NCI-H1417 (cell line): ENCODE measurements at regions not wholly inside any gene's neighbourhood (a gene's known extent, or its start where the extent isn't known, plus 50 kb on each side); places are given as distances from the start of the nearest gene placed in this dataset.
A peak's percentile ranks its signal among the peaks of the same experiment; 100 is the strongest.
"Not testable (repeated sequence)": the region's sequence is repeated elsewhere in the genome, so short reads cannot be mapped to it uniquely, and the experiment has no call there.

Source experiments
- DNase-seq, 3 experiments: peaks; one replicate each; lab custom pipeline; 2025; lab: John Stamatoyannopoulos, UW

- DNase-seq, result no peak
These were observed 432.4 kb downstream of the DCDC2C start for GRCh38 chr2:4135765-4136164.

GRCh38 chr2:4139316-4139715 lies 435.9 kb downstream of the DCDC2C start:
- peak in 1 of 3 experiments; percentile 29 for DNase-seq

- DNase-seq, result peak in 2 of 3 experiments; percentile 29 to 65
These were observed 436.4 kb downstream of the DCDC2C start for GRCh38 chr2:4139731-4140130.

GRCh38 chr2:4140281-4140970 lies 437.1 kb downstream of the DCDC2C start:
- peak in 2 of 3 experiments; percentile 58 to 81 for DNase-seq

- DNase-seq, result peak in 2 of 3 experiments; percentile 37 to 75
These were observed 441.4 kb downstream of the DCDC2C start for GRCh38 chr2:4144731-4145130.

- no peak for DNase-seq
These were observed 448.1 kb downstream of the DCDC2C start for GRCh38 chr2:4151521-4151920.

GRCh38 chr2:4152051-4152450 lies 448.7 kb downstream of the DCDC2C start:
- no peak for DNase-seq

- DNase-seq, result peak in 1 of 3 experiments; percentile 9
These were observed 465.5 kb downstream of the DCDC2C start for GRCh38 chr2:4168834-4169233.

DNA sequence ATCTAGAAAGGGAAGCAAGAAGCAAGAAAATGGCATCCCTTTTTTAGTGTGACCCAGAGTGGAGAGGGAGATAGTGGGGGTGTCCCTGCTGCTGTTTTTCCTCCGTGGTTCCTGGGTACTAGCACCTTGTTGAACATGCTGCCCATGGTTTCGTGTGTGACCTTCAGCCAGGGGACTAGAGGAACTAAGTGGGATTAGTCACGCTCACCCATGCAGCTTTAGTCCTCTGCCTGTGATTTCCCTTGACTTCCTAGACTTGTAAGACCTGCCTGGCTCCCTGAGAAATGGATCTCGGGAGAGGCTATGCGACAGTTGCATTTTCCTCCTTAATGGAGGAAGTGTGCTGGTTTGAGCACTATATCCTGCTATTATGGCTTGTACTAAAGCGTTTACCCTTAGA lies 471.4 kb downstream of the DCDC2C start:
- DNase-seq, result peak in 2 of 3 experiments; percentile 5 to 14

GRCh38 chr2:4175343-4175742 lies 472.0 kb downstream of the DCDC2C start:
- DNase-seq, result no peak

DNA sequence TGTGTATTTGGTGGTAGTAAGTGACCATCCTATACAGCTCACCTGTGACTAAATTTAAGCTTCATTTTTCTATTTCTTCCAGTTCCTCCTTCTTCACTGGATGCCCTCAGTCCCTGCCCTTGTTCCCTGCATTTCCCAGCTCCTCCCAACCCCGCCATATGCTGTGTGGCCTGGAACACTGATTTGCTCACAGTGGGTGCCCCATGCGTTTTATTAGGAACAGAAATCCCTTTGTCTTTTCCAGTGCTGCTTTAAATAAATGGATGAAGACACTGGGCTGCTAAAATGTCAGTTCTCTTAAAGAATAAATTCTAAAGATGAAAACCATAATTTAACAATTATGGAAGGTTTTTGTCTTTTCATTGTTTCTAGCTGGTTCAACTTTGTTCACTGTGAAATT lies 477.3 kb downstream of the DCDC2C start:
- DNase-seq, result no peak

- DNase-seq, result no peak
These were observed 477.7 kb downstream of the DCDC2C start for GRCh38 chr2:4181062-4181461.

- no peak for DNase-seq
These were observed 485.2 kb downstream of the DCDC2C start for GRCh38 chr2:4188561-4188960.

DNA sequence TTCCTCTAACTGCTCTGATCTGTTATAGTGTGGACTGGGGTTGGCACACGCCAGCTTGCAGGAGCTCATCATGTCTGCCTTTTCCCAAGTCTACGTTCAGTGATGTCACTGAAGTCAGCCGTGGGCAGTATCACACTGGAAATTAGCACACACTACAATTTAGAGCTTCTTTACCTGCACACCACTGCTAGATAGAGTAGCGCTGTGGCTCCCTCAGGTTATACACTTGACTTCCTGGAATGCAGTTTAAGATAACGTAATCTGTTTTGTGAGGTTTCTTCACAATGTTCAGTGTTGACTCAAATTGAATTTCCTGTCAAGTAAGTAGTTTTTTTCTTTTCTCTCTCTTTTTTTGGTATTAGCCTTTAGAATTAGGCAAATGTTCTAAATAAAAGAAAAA lies 487.2 kb downstream of the DCDC2C start:
- DNase-seq, result no peak

DNA sequence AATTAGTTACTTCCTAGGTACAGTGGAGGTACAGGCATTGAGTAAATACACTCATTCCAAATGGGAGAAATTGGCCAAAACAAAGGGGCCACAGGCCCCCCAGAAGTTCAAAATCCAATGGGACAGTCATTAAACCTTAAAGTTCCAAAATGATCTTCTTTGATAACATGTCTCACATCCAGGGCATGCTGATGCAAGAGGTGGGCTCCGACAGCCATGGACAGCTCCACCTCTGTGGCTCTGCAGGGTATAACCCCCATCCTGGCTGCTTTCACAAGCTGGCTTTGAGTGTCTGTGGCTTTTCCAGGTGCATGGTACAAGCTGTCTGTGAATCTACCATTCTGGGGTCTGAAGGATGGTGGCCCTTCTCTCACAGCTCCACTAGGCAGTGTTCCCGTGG lies 488.7 kb downstream of the DCDC2C start:
- DNase-seq, result no peak

DNA sequence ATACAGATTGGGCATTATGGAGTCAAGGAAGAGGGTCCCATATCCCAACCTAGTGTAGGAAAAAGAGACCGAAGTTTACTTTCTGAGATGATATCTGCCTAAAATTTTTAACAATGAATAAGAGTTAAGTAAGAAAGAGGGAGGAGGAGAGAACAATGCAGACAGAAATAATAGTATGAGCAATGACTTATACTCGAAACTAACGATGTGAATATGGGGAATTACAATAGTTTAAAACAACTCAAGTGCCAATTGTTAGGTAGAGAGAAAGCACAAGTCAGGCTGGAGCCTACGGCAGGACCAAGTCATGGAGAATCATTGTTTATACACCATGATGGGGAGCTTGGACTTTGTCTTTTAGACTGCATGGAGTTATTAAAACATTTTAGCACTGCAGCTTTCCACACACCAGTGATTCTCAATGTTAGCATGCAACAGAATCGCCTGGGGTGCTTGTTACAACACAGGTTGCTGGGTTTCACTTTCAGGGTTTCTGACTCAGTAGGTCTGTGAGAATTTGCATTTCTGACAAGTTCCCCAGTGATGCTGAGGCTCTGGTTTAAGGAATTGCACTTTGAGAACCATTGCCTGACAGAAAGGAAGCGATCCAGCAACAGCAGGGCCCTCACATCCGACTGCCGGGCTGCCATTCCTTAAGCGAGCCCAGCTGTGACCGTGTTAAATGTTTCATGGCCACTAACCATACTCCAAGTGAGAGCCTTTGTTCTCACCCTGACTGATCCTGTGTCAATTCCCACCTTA lies 511.2 kb downstream of the DCDC2C start:
- DNase-seq, result no peak

DNA sequence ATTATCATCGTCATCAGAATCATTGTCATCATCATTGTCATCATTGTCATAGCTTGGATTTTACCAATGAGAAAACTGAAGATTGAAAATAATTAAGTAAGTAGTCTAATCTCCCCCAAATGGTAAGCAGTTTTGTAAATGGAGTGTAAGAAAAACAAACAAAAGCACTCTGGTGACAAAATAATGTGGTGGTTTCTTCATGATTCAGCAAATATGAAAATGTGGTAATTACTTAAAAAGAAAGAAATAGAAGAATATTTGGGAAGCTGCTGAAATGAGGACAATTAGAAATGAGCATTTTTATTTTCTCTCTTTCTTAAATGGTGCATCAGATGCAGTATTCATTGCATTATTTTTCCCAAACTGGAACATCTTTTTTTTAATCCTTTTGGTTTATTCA lies 514.4 kb downstream of the DCDC2C start:
- peak in 1 of 3 experiments; percentile 37 for DNase-seq

DNA sequence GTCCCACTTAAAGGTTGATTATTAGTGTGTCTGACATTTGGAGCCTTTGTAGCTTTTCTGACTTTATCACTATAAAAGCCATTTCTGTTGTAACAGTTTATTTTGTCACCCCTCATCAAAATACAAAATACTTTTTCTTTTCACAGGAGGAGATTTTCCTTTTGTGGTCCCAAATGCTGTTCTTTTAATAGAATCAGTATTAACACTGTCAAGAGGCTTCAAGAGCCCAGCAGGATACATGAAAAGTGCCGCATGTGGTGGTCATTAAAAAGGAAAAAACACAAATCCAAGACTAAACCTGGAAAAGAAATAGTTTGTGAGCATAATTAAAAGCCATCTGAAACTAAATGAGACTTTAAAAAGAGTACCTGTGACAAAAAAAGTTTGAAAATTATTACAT lies 515.7 kb downstream of the DCDC2C start:
- peak in 2 of 3 experiments; percentile 77 to 93 for DNase-seq

DNA sequence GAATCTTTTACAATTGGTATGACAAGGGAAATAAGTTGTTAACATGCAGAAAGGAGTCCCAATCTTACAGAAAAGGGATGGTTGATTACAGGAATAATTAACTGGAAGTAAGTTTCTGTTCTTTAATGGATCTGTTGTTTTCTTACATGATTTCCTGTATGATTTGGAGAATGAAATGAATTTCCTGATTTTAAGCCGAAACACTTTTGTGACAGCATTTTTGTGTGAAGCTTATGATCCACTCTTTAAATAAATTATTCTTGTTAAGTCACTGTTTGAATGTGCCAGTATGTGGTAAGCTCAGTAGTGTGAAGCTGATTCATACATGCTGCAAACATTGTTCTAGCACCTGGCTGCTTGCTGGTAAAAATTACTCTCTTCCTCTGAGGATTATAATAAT lies 516.2 kb downstream of the DCDC2C start:
- peak in 2 of 3 experiments; percentile 35 to 88 for DNase-seq

- no peak for DNase-seq
These were observed 518.1 kb downstream of the DCDC2C start for GRCh38 chr2:4221434-4221833.

DNA sequence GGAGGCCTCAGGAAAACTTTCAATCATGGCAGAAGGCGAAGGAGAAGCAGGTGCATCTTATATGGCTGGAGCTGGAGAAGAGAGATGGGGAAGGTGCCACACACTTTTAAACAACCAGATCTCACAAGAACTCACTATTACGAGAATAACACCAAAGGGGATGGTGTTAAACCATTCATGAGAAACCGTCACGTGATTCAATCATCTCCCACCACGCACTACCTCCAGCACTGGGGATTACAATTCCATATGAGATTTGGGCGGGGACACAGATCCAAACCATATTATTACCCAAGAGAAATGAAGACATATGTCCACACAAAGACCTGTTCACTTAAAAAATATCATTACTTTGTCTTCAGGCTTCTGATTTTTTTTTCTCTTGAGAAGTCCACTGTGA lies 518.5 kb downstream of the DCDC2C start:
- DNase-seq, result no peak

DNA sequence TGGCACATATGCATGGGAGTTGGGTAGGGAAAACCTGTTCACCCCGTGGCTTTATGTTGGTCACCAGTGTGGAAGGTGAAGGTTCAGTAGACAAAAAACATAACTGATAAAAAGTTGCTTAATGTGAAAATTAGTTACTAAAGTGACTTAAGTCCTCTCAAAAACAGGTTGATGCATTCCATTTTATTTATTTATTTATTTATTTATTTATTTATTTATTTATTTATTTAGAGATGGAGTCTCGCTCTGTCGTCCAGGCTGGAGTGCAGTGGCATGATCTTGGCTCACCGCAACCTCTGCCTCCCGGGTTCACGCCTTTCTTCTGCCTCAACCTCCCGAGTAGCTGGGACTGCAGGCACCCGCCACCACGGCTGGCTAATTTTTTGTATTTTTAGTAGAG lies 541.0 kb downstream of the DCDC2C start:
- DNase-seq, result not testable (repeated sequence)

DNA sequence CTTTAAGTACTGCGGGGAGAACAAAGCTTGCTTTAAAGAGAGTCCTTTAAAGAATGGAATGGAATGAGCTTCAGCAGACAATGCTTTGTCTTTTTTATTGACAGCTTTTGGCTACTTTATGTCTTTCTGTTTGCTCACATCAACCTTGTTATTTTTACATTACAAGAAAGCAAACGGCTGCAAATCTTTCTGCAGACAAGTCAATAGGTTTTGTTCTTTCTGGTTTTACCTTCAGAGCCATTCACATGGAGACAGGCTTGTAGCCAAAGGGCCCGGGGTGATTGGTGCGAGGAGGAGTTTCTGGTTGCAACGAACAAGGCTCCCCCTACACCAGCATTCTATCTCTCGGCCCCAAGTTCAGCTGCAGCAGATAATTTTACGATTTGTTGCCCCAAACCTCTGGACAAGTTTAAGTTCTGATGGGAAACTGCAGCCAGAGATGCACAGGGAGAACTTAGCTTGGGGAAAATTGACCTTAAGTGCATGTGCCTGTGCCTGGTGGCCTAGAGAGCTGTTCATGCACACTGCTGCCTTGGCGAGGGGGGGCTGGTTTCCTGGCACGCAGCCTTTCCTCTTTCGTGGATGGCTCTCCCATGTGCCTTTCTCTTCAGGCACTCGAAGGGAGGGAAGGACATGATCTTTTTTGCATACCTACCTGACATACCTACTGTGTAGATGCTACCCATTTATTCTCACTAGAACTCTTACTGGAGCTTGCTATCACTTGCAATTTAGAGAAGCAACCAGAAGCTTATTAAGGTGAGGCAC lies 543.2 kb downstream of the DCDC2C start:
- peak in 2 of 3 experiments; percentile 25 to 59 for DNase-seq
